Ammon's horn (tissue), 1 donor: ENCODE measurements at regions not wholly inside any gene's neighbourhood (a gene's known extent, or its start where the extent isn't known, plus 50 kb on each side); places are given as distances from the start of the nearest gene placed in this dataset.
"Not testable (repeated sequence)": the region's sequence is repeated elsewhere in the genome, so short reads cannot be mapped to it uniquely, and the experiment has no call there.

ENCODE experiments used
- DNase-seq: peaks from one replicate; pipeline ENCODE4 v3.0.0-alpha.2; 2016; ENCODE audit warnings: low spot score

DNA sequence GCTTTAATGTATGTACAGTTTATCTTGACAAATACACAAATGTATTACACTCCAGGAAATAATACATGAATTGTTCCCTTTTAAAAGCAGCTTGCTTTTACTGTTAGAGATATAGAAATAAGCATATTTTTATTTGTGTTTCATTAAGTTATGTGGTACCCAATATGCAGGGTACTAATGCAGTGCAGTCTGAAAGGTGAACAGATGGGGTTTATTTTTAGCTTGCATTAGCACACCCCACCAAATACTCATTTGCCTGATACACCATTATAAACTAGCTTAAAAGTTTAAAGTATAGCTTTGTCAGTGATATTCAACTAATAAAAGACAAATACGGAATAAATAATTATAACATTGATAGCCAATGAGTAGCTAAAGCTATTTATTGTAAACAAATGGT, 394.7 kb upstream of the ZNF804A start:
- no peak for DNase-seq

GRCh38 chr2:184205048-184205596, 393.2 kb upstream of the ZNF804A start:
- no peak for DNase-seq

DNA sequence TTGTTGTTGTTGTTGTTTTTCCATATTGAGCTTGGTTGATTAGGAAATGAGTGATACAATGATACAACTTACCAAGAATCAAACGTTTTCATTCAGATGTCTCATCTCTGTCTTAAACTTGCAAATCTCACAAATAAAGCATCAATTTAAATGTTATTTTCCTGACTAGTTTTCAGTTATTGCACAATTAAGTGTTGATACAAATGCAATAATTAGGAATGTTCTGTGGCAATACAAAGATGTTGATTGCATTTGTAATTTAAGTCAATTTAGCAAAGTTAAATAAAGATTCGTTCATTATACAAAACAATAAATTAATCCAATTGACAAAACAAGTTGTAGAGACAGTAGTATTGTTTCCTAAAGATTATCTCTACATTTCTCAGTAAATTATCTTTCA, 392.3 kb upstream of the ZNF804A start:
- DNase-seq: no peak

GRCh38 chr2:184210329-184210728, 388.0 kb upstream of the ZNF804A start:
- no peak for DNase-seq

GRCh38 chr2:184215745-184216144, 382.6 kb upstream of the ZNF804A start:
- DNase-seq: no peak

DNA sequence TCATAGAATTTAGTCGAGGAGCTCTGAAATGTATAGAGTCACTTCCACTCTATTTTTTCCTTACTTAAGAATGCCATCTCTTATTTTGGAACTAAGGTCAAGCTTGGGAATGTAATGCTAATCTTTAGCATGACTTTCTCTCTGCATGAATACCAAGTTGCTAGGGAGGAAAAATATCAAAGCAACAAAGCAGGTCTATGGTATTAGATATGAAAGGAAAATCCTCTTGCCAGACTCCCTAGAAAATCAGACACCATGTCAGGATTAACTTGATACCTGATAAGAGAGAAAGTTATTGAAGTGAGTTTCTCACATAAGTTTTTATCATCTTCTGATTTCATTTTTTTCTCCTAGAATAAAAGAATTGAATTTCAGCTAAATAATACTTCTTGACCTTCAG, 341.7 kb upstream of the ZNF804A start:
- DNase-seq: no peak

DNA sequence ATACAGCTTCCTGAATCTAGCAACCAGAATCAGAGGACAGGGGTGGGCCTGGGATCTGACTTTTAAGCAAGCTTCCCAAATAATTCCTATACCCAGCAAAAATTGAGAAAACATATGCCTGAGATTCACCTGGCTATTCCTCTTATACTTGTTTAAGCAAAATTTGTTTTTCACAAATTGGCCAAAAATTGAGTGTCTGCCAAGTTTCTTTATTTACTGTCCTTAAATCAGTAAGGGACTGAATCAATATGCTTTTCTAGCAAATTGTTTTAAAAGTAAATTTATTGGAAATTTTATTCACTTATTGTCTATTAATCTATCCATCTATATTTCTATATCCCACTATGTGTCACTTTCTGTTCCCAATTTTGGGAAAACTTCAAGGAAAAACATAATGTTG, 337.0 kb upstream of the ZNF804A start:
- DNase-seq: no peak

DNA sequence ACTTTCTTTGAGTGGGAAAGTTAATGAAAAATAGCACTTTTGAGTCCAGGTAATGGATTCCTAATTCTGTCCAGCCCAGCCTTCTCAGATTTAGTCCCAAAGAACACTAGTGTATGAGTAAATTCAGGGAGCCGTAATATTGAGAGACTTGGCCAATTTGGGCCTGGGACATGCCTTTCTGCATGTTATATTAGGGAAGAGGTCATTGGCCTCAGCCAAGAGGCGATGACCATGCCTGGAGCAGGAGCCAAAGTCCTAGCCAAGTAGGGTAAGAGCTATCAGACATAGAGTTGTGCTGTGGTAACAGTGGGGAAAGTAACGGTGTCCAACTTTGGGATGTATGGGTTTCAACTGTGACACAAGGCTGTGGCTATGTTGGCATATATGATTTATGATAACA, 336.5 kb upstream of the ZNF804A start:
- no peak for DNase-seq

GRCh38 chr2:184268900-184269477, 329.3 kb upstream of the ZNF804A start:
- DNase-seq: no peak

GRCh38 chr2:184270660-184271059, 327.7 kb upstream of the ZNF804A start:
- DNase-seq: no peak

- no peak for DNase-seq
Measured at GRCh38 chr2:184272056-184272455, 326.3 kb upstream of the ZNF804A start.

DNA sequence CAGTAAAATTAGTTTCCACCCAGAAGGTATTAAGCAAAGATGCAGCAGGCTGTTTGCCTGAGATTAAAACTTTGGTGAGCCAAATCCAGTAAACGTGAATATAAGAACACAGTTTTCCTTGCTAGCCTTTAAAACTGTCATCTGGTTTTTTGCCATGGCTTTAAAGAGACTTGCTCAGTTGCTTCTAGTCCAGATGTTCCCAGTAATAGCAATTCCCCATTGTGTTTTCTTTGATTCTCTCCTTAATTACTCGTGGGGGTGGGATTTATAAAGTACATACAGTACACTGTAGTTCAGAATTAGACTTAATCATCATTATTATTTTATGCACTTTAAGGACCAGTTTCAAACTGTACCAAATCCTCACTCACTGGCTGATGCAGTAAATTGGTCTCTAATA, 303.5 kb upstream of the ZNF804A start:
- DNase-seq: no peak

- no peak for DNase-seq
Measured at GRCh38 chr2:184297085-184297484, 301.2 kb upstream of the ZNF804A start.

DNA sequence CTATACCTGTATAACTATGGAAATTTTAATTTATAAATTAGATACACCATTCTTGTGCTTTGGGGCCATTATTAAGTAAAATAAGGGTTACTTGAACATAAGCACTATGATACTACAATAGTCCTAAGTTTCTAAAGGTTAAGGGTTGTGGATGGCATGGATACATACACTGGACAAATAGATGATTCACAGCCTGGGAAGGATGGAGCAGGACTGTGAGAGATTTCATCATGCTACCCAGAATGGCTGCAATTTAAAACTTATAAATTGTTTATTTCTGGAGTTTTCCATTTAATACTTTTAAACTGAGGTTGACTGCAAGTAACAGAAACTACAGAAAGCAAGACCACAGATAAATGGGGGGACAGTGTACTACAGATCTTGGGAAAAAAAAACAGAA, 295.8 kb upstream of the ZNF804A start:
- DNase-seq: no peak

GRCh38 chr2:184304006-184304405, 294.3 kb upstream of the ZNF804A start:
- no peak for DNase-seq

DNA sequence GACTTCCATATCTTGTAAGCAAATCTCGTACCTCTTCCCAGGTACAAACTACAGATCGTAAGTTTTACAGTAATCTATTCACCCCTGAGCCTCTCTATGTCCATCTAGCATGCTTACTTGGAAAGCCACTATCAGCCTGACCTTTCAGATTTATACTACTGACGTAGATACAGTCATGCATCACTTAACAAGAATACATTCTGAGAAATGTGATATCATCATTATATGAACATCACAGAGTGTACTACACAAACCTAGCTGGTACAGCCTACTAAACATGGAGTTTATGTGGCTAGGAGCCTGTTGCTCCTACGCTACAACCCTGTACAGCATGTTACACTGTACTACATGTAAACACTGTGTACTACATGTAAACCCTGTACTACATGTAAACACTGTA, 293.2 kb upstream of the ZNF804A start:
- DNase-seq: no peak

- DNase-seq: no peak
Measured at GRCh38 chr2:184308706-184309105, 289.6 kb upstream of the ZNF804A start.

DNA sequence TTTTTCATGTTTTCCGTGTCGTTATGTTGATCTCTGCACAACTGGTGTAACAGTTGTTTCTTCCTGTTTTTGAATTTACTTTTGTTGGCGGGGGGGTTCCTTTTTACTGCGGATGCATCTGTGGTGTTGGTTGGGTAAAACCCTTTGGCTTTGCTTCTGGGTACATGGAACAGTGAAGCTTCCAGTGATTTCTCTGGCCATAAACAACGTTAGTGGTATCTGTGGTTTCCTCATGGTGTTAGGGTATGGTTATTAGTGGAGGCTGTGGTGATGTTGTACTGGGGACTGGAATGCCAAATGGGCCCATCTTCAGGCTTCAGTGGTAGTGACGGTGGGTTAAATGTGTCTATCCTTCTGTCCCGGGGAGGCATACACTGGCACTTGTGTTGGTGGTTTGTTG, 285.4 kb upstream of the ZNF804A start:
- DNase-seq: no peak

GRCh38 chr2:184314829-184315228, 283.5 kb upstream of the ZNF804A start:
- DNase-seq: no peak

DNA sequence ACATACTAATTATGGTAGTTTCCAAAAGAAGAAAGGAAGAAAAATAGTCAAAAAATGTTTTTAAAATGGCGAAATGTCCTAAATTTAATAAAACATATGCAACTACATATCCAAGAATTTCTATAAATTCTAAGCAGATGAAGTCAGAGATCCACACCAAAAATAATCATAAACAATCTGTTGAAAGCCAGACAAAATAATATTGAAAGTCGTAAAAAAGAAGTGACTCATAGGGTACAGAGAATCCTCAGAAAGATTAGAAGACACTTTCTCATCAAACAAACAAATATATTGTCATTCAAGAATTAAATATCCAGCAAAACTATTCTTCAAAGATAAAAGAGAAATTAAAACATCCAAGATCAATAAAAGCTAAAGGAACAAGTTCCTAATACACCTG, 281.4 kb upstream of the ZNF804A start:
- DNase-seq: no peak

GRCh38 chr2:184322615-184323014, 275.7 kb upstream of the ZNF804A start:
- no peak for DNase-seq

DNA sequence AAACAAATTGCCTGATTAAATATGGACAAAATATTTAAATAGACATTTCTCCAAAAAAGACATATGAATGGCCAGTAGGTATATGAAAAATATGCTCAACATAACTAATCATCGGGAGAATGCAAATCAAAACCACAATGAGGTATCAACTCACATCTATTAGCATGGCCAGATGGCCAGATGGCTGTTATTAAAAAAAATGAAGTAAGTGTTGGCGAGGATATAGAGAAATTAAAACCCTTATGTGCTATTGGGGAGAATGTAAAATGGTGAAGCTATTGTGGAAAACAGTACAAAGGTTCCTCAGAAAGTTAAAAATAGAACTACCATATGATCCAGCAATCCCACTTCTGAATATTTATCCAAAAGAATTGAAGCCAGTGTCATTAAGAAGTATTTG, 272.3 kb upstream of the ZNF804A start:
- DNase-seq: no peak

DNA sequence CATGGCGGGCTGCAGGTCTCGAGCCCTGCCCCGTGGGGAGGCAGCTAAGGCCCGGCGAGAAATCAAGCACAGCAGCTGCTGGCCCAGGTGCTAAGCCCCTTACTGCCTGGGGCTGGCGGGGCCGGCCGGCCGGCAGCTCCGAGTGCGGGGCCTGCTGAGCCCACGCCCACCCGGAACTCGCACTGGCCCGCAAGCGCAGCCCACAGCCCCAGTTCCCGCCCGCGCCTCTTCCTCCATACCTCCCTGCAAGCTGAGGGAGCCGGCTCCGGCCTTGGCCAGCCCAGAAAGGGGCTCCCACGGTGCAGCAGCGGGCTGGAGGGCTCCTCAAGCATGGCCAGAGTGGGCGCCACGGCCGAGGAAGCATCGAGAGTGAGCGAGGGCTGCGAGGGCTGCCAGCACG, 270.5 kb upstream of the ZNF804A start:
- DNase-seq: not testable (repeated sequence)

DNA sequence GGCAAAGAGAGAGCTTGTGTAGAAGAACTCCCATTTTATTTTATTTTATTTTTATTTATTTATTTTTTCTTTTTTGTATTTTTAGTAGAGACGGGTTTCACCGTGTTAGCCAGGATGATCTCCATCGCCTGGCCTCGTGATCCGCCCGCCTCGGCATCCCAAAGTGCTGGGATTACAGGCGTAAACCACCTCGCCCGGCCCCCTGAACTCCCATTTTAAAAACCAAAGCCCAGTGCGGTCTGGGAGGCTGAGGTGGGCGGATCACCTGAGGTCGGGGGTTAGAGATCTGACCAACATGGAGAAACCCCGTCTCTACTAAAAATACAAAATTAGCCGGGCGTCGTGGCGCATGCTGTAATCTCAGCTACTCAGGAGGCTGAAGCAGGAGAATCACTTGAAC, 267.8 kb upstream of the ZNF804A start:
- not testable (repeated sequence) for DNase-seq

DNA sequence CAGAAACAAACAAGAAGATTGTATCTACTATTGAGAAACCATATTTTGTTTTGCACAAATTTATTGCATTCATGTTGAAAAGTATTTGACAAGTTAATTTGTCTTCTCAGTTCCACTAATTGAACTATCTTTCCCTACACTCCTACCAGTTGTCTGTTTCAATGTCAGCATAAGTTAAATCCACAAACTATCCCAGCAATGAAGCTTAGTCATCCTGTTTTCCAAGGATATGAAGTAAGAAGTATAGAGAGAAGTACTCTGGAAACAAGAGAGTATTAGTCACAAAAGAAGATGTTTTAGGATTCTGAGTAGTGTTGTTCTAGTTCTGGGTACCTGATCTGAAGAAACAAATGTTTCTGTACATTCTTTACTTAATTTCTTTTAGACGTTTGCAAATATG, 261.6 kb upstream of the ZNF804A start:
- DNase-seq: no peak
